ENCODE measurements at regions not wholly inside any gene's neighbourhood (a gene's known extent, or its start where the extent isn't known, plus 50 kb on each side); places are given as distances from the start of the nearest gene placed in this dataset.

DNA sequence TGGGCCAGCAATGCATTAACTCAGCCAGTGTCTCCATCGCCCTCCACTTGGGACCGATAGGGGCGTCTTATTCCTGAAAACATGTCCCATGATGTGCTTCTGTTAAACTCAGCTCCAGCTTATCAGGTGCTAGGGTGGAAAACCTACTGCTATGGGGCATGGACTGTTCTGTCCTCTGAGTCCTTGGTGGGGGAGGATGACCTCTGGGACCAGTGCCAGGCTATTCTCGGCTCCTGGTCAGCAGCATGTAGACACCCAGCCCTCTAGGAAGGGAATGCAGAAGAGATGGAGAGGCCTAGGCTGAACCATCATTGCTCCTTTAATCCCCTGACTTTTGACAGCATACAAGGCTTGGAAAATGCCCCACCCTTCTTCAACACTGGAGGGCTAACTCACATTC is 486.2 kb downstream of the MED13L start (continued):
- no peak for TF ChIP-seq BCL11A (IDR thresholded peaks at IDR 0.05; ENCODE audit: low read depth in 2 of 2, low read length in 2 of 2)
- no peak for TF ChIP-seq E2F6 (IDR thresholded peaks at IDR 0.05)
- TF ChIP-seq FOSL1 (IDR thresholded peaks at IDR 0.05; ENCODE audit: insufficient read depth, low read depth, low read length) = no peak
- no peak for TF ChIP-seq HDAC6 (IDR thresholded peaks at IDR 0.05; ENCODE audit: low read depth, low read length)
- TF ChIP-seq TAF1 (IDR thresholded peaks at IDR 0.05; ENCODE audit: low read depth, low read length) = no peak
- TF ChIP-seq SIRT6 (IDR thresholded peaks at IDR 0.05; ENCODE audit: low read length) = no peak
- no peak for TF ChIP-seq SRF (IDR thresholded peaks at IDR 0.05; ENCODE audit: low read depth, low read length)

Data from H1 (cell line).